ENCODE measurements at regions not wholly inside any gene's neighbourhood (a gene's known extent, or its start where the extent isn't known, plus 50 kb on each side); places are given as distances from the start of the nearest gene placed in this dataset.

DNA sequence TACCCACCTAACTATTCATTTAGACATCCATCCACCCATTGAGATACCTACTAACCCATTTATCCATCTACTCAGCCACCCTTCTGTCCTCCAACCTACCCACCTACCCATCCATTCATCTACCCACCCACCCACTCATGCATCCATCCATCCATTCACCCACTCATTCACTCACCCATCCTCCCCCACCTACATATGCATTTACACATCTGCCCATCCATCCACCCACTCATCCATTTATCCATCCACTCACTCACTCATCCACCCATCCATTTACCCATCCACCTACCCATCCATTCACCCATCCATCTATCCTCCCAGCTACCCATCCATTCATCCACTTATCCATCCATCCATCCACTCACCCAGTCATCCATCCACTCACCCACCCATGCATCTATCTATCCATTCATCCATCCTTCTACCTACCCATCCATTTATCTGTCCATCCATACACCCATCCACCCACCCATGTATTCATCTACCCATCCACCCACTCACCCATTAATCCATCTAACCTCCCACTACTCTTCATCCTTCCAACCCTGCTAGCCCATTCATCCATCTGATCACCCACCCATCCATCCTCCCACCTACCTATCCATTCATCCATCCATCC lies 378.7 kb downstream of the CTTN start:
- no peak for DNase-seq

DNA sequence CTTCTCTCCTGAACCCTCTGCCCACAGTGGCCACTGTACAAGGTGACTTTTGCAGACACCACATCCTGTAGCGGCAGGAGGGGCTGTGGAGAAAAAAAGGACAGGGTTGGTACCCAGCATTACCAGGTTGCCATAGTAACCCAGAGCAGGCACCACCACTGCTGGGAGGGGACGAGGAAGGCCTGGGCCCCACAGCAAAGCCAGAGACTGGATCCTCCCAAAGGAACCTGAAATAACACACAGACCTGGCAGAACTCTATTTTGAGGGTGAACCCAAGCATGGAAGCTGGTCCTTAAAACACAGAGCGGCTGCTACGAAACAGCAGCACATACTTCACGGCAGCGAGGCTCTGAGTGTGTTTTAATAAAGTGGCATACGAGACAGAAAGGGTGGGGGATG lies 380.6 kb downstream of the CTTN start:
- no peak for DNase-seq

DNA sequence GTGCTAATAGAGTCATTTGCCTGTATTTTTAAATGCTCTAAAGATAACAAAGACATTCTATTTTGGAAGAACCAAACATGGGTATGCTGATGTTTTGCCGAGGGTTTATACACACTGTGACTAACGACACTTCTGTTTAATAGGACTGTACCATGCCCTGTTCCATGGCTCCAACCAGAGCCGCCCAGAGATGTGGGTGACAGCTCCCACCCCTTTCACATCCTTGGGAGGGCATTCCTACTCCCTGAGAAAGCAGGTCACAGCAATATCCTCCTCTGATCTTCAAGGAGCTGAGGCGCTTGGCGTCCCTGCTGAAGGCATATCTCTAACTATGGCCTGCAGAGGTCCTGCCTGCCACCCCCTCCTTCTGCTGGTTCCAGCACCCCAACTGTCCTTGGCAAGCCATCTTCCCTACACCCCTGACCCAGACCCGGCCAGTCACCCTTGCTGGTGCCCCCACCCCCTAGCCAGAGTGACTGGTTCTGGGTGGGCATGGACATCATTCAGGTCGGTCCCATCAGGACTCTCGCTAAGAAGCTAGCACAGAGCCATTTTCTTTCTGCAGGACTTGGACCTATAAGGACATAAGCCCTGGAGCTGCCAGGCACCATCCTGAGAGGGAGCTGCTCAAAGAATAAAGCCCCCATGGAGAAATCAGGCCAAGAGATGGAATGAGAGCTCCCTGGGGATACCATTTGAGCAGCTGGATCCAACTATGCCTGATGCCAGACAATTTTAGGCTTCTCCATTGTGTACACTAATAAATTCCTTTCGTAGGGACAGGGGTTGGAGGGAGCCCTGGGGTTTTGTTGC lies 381.3 kb downstream of the CTTN start:
- no peak for DNase-seq

DNA sequence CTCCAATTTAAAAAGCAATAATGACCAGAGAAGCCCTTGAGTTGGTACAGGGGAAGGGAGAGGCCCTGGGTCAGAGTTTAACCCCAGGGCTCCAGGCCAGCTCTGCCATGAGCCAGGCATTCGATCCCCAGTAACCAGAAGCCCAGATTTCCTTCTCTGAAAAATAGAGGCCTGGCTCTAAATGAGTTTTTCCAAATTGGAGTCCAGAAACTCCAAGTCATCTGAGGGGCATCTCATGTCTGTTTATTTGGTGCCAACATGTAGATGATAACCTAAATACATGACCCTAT lies 381.9 kb downstream of the CTTN start:
- no peak for DNase-seq

DNA sequence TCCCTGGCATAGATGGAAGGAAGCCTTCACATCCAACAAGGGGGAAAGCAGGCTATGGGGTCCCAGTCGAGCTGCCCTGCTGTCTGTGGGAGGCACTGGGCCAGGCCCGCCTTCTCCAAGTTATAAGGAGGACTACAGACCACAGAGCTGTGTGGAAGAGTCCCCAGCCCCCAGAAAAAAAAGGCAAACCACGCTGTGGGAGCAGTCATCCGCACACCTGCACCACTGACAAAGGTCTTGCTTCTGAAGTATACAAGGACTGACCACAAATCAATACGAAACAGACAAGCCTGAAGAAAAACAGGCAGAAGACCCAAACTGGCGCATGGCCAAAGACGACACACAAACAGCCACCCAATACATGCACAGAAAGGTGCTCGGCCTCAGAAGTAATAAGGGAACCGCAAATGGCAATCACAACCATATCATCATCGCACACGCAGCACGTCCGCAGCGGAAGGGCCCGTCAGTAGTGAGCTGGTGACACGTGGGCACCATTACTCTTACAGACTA lies 384.1 kb downstream of the CTTN start:
- DNase-seq: no peak

DNA sequence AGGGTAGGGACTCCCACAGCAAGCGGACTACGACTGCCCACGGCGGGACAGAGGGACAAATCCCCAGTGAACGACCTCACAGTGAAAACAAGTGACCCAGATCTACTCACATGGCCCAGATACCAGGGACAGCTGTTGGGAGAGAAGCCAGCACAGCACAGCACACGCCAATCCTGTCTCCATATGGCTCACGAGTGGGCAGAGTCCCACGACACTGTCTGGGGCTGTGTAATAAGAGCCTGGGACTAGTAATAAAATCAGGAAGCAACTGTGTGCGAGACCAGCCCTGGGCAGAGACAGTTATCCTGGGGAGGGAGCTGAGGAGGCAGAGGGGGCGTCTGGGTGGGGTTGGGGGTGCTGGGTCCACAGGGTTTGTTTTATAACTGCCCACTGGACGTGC lies 385.0 kb downstream of the CTTN start:
- no peak for DNase-seq

DNA sequence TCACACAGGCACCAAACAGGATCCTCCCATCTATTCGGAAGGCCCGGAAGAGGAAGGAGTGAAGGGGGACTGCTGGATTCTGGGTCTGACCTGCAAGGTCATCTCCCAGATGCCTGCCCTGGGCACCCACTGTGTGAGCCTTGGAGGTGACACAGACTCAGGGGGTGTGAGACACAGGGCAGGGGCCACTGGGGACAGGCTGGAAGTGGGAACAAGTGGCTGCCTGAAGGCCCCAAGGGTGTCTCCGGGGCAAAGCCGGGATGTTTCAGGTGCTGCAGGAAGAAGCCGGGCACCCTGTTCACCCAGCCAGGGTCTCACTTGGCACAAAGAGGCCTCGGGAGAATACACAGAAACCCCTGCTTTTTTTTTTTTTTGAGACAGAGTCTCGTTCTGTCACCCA lies 385.5 kb downstream of the CTTN start:
- DNase-seq: no peak

DNA sequence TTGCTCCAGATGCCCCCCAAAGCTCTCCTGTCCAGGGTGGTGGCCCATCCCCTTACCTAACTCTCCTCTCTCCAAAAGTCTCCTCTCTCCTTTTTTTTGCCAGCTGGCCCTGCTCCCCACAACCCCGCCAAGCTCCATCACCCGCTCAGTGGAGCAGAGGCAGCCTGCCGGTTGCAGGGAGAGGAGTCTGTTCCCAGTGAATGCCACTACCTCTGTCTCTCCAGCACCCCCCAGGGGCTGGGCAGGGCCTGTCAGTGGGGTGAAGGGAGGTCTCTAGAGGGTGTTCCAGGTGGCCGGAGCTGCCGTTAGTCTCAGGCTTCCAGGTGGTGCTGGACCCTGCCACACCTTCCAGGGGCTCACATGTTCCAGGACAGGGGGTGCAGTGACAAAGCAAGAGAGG lies 387.0 kb downstream of the CTTN start:
- no peak for DNase-seq

DNA sequence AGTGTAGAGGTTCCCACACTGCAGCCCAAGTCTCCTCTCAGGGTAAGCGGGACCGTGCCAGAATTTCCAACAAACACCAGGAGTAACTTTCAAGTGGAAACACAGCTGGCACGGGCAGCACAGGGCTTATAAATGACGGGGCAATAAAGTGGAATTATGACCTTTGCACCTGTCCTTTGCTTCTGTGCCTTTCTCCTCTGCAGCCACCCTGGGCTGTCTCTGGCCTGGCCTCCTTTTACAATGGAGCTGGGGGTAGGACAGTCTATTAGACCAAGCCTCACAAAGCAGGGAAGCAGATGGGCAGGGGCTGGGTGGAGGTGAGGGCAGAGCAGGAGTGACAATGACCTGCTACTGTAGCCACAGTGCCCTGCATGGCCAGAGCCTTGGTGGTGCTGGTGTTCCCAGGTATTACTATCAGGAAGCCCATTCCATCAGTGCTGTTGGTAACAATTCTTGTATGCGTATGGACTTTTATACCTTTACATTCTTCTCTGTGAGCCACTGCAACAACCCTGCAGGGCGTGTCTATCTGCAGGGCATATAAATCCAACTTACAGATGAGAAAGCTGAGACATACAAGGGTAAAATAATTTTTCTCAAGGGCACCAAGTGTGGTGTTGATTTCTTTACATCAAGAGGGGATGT lies 387.8 kb downstream of the CTTN start:
- DNase-seq: no peak

DNA sequence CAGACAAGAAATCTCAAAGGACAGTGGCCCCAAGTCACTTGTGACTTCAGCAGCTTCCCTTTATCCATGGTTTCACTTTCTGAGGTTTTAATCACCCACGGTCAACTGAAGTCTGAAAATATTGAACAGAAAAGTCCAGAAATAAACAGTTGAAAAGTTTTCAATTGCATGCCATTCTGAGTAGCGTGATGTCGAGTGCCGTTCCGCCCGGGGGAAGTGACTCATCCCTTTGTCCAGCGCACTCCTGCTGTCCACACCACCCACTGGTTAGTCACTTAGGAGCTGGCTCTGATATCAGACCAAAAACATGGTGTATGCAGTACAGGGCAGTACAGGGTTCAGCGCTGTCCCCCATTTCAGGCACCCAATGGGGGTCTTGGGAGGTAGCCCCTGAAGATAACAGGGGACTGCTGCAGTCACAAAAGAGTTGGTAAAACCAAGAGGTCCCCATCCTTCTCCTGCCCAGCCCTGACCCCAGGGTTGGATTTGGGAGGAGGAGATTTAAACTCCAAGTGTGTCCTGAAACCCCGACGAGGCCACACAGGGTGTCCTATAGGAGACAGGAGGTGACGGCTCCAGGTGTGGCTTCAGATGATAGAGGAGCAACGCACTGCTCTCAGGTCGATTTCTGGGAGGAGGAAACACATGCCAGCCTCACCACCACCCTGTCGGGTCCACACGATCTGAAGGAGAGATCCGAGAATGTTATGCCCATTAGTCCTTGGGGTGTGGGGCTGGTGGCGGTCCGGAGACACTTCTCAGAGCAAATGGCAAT lies 390.1 kb downstream of the CTTN start:
- no peak for DNase-seq

DNA sequence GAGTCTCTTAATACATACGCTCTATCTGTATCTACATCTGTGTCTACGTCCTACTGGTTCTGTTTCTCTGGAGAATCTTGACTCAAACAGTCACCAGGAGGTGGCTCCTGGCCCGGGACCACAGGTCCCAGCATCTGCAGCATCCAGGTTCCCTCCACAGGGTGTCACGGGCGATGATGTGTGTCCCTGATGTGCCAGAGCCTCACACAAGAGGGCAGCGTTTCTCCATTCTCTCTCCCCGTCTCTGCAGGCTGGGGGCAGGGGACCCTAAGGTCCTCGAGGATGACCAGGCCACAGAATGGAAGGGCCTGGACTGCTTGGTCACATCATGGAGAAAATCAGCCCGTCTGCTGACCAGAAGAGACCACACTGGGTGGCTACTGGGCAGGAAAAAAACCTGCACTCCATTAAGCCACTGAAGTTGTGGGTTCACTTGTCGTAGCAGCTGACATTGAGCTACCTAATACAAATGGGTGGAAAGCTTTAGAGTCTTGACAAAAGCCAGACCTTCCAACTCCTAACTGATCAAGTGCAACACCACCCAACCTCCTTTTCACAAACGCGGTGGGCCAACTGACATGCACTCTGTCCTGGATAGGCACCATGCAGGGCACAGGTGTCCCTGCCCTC lies 392.5 kb downstream of the CTTN start:
- no peak for DNase-seq

DNA sequence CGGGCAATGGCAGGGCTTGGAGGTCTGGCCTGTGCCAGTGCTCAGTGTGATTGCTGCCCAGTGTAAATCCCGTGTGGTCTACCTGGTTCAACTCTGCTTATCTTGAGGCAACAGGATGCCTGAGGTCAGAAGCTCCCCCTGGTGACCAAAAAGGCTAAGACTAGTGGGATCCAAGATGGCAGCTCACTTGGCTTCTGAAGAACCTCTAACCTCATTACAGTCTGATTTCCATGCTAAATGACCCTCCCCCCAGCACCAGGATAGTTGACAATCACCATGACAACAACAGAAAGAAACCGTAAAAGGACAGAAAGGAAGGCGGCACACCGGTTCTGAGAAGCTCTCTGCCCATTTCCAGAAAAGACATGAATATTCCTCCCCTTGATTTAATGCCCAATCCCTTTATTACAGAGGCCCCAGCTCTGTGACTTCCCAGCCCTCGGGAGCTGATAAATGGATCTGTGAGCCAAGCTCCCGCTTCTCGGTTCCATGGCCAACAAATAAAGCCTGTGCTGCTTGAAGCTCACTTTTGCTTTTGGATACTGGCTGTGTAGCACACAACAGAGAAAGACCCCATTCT lies 398.4 kb downstream of the CTTN start:
- DNase-seq: no peak

DNA sequence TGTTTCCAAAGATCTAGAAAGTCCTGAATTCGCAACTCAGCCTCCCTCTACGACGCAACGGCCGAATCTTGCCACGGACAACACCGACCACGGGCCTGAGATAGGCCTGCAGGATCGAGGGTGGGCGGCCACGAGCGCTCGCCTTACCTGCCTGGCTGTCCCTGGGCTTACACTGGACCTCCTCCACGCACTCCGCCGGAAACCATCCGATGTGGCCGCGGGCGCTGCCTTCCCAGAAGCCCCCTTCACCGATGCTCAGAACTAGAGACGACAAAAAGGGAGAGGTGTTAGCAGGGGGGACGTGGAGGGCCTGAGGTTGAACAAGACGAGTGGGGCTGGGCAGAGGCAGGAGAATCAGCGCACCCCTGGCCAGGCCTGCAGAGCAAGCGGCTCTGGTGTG lies 400.0 kb downstream of the CTTN start:
- no peak for DNase-seq

DNA sequence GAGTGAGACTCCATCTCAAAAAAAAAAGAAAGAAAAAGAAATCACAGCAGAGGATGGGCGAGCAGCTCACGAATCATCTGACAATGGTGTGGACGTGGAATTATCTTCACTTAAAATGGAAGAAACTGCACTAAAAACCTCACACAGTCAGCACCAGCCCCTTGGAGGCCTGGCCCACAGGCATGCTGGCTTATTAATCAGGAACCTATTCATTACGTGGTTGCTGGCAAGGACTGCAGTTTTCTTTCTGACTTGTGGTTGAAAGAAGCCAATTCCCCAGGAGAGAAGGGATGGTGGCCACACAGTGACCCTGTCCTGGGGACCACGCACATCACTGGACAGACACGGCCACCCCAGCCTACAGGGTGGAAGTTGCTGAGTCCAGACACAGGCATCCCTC lies 401.1 kb downstream of the CTTN start:
- no peak for DNase-seq

DNA sequence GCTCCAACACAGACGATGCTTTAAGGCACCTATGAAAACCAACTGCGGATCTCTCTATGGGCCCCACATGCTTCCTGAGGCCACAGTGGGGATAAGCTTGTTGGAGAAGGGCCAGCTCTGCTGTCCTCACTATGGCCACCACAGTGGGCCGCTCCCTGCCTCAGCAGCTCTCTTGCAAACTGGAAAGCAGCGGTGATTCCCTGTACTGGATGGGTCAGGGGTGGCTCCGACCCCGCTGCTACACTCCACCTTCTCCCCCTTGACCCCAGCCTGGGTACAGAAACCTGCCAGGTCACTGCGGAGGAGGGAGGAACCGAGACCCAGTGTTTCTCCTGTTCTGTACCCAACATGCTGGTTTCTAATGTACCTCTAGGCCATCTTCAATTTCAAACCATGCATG lies 403.9 kb downstream of the CTTN start:
- no peak for DNase-seq

DNA sequence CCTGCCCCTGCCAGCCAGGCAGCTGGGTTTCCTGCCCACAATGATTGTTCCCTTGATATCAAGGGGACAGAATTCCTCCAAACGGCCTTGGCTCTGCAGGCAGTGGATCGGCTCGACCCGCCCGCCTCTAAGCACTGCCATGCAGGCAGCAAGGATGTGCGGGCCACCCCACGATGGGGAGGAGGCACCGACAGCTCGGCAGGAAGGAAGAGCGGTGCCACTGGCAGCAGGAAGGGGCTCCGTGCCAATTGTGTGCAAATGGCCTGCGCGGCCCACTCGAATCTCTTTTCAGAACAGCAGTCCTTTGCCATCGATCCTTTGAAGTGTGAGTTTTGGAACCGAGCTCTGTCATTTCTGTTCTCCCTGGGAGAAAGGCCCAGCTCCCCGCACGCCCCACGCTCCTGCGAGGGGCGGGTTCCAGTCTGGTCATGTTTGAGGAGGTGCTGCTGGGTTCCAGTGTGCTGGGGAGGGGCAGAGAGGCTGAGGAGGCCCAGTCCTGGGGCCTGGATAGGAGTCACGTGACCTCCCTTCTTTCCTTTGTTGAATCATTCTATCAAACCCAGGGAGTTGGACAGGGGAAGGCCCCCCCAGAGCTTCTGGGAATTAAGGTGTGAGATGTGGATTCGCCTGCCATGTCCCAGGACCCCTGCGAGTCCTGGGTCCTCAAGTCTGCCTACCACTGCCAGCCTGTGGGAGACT lies 406.0 kb downstream of the CTTN start:
- DNase-seq: no peak

DNA sequence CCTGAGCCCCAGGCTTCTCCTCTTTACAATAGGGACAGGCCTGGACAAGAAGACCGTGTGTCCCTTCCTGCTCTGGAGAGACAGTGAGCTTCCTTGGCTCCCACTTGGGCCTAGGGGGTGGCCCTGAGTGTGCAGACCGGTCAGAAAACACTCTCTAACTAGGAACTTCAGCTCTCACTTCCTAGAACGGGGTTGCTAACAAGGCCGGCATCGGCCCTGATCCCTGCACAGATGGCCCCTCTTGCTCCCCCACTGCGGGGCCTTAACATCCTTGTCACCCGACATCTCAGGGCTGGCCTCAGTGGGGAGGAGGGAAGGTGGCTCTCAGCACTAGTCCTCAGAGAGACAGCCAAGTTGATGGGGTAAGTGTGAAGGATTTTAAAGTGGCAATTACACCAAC lies 406.9 kb downstream of the CTTN start:
- DNase-seq: no peak

DNA sequence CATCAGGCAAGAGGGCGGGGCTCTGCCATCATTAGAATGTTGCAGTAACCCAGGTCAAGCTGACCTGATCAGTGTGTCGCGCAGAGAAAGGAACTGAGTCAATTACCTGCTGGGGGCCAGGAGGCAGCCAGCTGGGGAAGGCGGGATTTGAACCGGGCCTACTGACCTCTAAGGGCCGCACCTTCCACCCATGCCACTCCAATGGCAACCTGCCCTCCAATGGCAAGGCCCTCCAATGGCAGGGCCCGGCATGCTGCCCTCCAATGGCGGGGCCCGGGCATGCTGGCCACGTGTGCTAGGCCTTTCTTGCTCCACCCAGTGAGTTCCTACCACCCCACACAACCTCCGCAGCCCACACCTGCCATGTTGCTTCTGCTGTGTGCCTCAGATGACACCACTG lies 407.6 kb downstream of the CTTN start:
- DNase-seq: no peak

DNA sequence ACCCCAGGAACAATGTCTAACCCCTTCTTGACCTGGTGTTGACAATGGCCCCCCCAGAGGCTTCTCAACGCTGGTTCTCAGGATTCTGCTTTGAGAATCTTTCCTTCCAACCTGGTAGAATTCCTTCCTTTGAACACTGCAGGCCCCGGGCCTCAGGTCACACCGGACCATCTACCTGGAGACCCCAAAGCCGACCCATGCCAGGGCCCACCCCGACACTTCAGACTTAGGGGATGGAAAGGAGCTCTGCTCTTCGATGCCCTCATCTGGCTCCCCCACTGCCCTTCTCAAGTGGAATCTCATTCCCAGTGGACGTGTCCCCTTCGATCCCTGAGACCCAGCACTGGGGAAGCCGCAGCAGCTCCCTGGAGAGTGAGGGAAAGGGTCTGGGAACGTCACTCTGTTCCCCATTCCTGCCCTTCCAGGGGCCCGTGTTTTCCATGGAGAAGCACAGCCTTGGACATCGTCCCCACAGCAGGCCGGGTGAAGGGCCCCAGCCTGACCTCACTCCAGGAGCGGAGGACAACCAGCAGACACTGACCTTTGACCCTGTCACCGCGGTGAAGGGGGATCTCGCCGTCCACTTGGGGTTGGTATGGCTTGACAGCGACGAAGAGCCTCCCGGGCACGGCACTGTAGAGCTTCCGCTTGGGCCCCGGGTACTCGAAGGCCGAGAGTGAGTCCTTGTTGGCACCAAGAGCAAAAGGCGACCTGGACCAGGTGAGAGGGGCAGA lies 408.3 kb downstream of the CTTN start:
- DNase-seq: no peak

DNA sequence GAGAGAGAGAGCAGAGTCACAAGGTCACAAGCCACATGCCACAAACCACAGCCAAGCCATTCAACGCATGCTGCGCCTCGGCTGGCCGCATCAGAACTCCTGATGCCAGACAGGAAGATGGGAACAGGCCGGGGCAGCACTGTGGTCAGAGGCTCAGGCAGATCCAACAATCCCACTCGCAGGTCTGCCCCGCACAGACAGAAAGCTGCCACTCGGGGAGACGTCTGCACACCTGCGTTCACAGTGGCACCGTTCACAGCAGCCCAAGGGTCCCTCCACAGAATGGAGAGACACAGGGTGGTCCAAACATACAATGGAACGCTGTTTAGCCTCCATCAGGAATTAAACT lies 408.8 kb downstream of the CTTN start:
- no peak for DNase-seq

DNA sequence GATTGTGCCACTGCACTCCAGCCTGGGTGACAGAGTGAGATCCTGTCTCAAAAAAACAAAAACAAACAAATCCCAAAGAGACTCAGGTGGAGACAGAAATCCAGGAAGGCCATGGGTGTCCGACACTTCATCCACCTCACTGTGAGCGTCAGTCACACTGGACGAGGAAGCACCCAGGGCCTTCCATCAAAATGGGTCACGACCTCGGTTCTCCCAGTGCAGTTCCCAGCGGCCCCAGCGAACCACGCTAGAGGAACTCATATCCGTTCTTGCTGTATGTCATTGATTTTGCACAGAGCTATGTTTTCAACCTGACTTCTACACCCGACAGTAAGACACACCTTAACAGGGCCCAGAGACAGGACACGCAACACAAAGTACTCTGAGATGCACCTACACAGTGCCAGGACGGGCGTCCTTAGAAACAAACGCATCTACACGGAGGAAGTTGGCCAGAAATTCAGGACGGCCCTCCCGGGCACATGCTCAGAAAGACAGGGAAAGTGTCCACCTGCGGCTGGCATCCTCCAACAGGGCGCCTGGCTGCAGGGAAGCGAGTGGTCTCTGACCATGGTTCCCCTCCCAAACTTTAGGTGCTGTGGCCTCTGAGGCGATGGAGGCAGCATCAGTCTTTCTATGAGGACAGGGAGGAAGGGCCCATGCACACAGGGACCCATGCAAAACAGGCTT lies 410.5 kb downstream of the CTTN start:
- no peak for DNase-seq

Measured in stimulated activated CD4-positive, alpha-beta T cell treated with anti-CD3 and anti-CD28 coated beads, Interleukin-2, amount 100 ng/mL, for 48 hours (primary cell).